Type B pancreatic cell (in vitro differentiated cells): ENCODE measurements at regions not wholly inside any gene's neighbourhood (a gene's known extent, or its start where the extent isn't known, plus 50 kb on each side); places are given as distances from the start of the nearest gene placed in this dataset.

Experiments used
- DNase-seq: peaks from one replicate; pipeline ENCODE4 v3.0.0; 2021; ENCODE audit warnings: mixed read lengths; ENCODE audit not compliant: unreplicated experiment; ENCODE audit errors: extremely low spot score
- H3K27ac Mint-ChIP-seq: 2 replicates; pipeline ENCODE4 v1.8.0; 2021; ENCODE audit warnings: mild to moderate bottlenecking, mixed read lengths
- H3K27me3 Mint-ChIP-seq: 2 replicates; pipeline ENCODE4 v1.8.0; 2021; ENCODE audit warnings: mixed read lengths
- H3K36me3 Mint-ChIP-seq: 2 replicates; pipeline ENCODE4 v1.8.0; 2021; ENCODE audit warnings: mixed read lengths
- H3K4me1 Mint-ChIP-seq: one replicate; pipeline ENCODE4 v1.8.0; 2021; ENCODE audit warnings: mixed read lengths; ENCODE audit not compliant: unreplicated experiment
- H3K4me3 Mint-ChIP-seq: 2 replicates; pipeline ENCODE4 v1.8.0; 2021; ENCODE audit warnings: mild to moderate bottlenecking, mixed read lengths
- H3K9me3 Mint-ChIP-seq: 2 replicates; pipeline ENCODE4 v1.8.0; 2021; ENCODE audit warnings: mixed read lengths
- TF ChIP-seq, protein P1 (sequence below): fragments of 200-600 bp; sonication (generic); conservative IDR thresholded peaks from 2 replicates; pipeline ENCODE4 v1.5.0; 2021; ENCODE audit warnings: antibody characterized with exemption, mild to moderate bottlenecking

DNA sequence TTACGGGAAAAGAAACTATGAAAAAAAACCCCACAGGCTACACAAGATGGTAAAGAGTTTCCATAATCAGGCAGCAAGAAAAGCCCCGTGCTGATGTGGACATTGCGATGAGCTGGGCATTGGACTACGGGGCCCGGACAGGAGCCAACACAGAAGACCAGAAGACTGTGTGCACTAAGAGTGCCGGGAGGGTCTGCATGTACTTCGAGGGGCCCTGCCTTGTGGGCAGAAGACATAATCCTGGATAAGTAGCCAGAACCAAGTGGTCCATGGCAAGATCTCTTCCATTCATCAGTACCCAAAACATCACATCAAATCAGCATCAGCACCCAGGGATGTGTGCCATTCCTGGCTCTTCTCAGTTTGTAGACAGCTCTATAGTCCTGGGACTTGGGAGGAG is 317.8 kb downstream of the FGF9 start:
- Mint-ChIP-seq H3K4me1 (no peaks in the 10 kb centered on the region), H3K27me3 (no peaks in the 10 kb centered on the region), H3K4me3 (no peak overlapping the region)

DNA sequence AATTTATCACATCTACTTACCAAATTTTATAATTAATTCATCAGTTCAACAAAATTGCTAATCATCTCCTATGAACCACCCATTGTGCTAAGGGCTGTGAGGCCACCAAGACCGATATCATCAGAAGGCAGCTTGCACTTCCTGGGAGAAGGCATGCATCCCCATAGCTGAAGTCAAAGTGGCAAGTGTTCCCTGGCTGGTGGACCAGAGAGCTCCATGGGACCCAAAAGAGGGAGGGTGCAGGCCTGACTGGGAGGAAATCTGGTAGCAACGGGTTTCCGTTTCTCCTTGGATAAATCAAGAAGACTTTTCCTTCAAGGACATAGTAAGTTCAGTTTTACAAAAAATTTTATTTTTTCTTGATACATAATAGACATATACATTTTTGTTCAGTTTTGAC is 325.2 kb downstream of the FGF9 start:
- Mint-ChIP-seq H3K4me3 (no peak overlapping the region), H3K27ac (no peak overlapping the region), H3K36me3 (no peaks in the 10 kb centered on the region), H3K4me1 (peaks cover 9% of the 10 kb centered on the region), H3K27me3 (peaks cover 10% of the 10 kb centered on the region), H3K9me3 (no peaks in the 10 kb centered on the region)
- DNase-seq: no peak
- TF ChIP-seq, protein P1, sequence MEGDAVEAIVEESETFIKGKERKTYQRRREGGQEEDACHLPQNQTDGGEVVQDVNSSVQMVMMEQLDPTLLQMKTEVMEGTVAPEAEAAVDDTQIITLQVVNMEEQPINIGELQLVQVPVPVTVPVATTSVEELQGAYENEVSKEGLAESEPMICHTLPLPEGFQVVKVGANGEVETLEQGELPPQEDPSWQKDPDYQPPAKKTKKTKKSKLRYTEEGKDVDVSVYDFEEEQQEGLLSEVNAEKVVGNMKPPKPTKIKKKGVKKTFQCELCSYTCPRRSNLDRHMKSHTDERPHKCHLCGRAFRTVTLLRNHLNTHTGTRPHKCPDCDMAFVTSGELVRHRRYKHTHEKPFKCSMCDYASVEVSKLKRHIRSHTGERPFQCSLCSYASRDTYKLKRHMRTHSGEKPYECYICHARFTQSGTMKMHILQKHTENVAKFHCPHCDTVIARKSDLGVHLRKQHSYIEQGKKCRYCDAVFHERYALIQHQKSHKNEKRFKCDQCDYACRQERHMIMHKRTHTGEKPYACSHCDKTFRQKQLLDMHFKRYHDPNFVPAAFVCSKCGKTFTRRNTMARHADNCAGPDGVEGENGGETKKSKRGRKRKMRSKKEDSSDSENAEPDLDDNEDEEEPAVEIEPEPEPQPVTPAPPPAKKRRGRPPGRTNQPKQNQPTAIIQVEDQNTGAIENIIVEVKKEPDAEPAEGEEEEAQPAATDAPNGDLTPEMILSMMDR: no peak

More for the DNA sequence above, 317.8 kb downstream of the FGF9 start:
- Mint-ChIP-seq H3K9me3 (no peaks in the 10 kb centered on the region), H3K36me3 (no peaks in the 10 kb centered on the region), H3K27ac (no peak overlapping the region)
- DNase-seq: no peak
- TF ChIP-seq, protein P1: no peak

DNA sequence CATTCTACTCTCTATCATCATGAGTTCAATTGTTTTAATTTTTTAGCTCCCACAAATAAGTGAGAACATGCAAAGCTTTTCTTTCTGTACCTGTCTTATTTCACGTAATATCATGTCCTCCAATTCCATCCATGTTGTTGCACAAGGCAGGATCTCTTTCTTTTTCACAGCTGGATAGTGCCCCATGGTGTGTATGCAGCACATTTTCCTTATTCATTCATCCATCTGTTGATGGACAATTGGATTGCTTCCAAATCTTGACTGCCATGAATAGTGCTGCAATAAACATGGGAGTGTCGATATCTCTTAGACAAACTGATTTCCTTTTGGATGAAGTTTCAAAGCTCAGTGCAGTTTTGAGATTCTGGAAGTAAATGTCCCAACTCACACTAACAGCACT is 326.9 kb downstream of the FGF9 start:
- Mint-ChIP-seq H3K27ac (no peak overlapping the region), H3K4me3 (no peak overlapping the region), H3K9me3 (no peaks in the 10 kb centered on the region), H3K4me1 (peaks cover 9% of the 10 kb centered on the region), H3K36me3 (no peaks in the 10 kb centered on the region), H3K27me3 (peaks cover 10% of the 10 kb centered on the region)
- TF ChIP-seq, protein P1: no peak
- no peak for DNase-seq

DNA sequence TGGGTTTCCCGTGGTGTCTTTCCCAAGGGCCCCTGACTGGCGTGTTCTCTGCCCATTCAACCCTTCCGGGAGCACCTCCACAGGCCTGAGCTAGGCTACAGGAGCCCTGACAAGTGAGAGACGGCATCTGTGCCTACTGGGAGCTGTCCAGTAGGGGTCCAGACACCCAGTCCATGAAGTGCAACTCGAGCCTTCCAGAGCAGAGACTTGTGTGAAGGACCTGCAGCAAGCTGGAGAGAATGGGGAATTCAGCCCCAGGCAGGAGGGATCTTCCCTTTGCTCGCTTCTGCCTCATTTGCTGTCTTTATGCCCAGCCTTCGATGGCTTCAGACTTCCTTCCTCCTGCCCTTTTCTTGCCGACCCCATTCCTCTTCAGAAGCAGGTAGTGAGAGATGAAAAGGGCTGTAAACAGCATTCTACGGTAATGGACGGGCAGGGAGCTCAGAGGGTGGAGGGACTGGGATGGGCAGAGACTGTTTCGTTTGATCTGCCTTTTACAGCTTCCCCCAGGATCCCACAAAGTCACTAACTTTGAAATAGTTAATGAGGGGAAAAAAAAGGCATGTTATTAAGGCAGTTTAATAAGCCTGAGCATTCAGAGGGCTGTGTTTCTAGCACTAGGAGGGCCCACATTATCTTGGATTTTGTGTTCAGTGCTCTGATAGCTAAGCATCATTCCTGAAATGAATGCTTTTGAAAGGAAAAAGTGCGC is 327.6 kb downstream of the FGF9 start:
- Mint-ChIP-seq H3K27ac (no peak overlapping the region), H3K36me3 (no peaks in the 10 kb centered on the region), H3K9me3 (no peaks in the 10 kb centered on the region), H3K27me3 (peaks cover 10% of the 10 kb centered on the region), H3K4me3 (no peak overlapping the region), H3K4me1 (peaks cover 9% of the 10 kb centered on the region)
- TF ChIP-seq, protein P1: peak; percentile 28
- DNase-seq: no peak

DNA sequence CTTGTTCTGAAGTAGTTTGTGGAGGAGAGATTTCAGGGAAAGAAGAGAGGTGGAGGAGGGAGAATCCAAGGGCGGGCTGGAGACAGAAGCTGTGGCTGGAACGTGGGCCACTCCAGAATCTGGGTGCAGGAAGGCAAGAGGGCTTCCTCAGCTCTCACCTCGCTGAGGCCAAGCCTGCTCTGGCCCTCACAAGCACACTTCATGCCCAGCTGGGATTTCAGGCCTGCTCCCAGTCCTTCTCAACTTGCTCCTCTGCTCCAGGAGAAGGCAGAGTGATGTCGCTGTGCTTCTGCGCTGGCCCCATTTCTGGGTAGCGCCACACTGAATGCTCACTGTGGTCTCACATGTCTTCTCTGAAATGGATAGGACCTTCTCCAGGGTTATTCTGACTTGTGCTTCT is 328.8 kb downstream of the FGF9 start:
- Mint-ChIP-seq H3K9me3 (no peaks in the 10 kb centered on the region), H3K4me1 (peaks cover 9% of the 10 kb centered on the region), H3K27ac (no peak overlapping the region), H3K27me3 (peaks cover 10% of the 10 kb centered on the region), H3K4me3 (no peak overlapping the region), H3K36me3 (no peaks in the 10 kb centered on the region)
- TF ChIP-seq, protein P1: no peak
- no peak for DNase-seq
